ENCODE measurements at regions not wholly inside any gene's neighbourhood (a gene's known extent, or its start where the extent isn't known, plus 50 kb on each side); places are given as distances from the start of the nearest gene placed in this dataset.
"Not testable (repeated sequence)": the region's sequence is repeated elsewhere in the genome, so short reads cannot be mapped to it uniquely, and the experiment has no call there.

DNA sequence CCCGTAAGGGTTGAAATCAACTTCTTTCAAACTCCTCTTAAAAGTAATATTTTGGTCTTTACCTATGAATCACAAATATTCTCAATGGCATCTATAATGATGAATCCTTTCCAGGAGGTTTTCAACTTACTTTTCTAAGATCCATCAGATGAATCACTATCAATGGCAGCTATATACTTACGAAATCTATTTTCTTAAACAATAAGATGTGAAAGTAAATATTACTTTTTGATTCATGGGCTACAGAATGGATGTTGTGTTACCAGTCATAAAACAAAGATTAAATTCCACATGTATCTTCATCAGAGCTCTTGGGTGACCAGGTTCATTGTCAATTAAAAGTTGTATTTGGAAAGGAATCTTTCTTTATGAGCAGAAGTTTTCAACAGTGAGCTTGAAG, 1877.7 kb upstream of the ACO1 start:
- no peak for DNase-seq

DNA sequence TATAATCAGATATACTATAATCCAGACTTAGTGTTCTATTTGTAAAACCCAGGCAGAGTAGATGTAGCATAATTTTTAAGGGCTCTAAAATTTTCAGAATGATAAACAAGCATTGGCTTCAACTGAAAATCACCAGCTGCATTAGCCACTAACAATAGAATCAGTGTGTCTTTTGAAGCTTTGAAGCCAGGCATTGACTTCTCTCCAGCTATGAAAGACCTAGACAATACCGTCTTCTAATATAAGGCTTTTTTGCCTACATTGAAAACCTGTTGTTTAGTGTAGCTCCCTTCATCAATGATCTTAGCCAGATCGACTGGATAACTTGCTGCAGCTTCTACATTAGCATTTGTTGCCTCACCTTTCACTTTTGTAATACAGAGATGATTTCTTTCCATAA, 1877.3 kb upstream of the ACO1 start:
- DNase-seq: no peak

DNA sequence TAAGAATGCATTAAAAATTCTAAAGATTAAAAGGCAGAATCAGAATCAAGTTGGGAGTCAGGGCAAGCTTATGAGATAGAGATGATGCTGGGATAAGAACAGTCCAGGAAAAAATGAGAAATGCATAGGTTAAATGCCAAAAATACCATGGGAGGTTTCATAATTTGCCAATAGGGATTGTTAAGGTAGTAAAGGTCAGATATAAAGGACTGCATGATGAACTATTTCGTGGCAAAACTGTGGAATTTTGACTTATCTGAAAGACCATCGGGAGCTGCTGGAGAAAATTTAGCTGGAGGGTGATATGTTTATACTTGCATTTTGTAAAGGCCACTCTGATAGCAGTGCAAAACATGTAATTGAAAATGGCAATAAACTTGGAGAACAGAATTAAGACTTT, 1872.8 kb upstream of the ACO1 start:
- DNase-seq: no peak

DNA sequence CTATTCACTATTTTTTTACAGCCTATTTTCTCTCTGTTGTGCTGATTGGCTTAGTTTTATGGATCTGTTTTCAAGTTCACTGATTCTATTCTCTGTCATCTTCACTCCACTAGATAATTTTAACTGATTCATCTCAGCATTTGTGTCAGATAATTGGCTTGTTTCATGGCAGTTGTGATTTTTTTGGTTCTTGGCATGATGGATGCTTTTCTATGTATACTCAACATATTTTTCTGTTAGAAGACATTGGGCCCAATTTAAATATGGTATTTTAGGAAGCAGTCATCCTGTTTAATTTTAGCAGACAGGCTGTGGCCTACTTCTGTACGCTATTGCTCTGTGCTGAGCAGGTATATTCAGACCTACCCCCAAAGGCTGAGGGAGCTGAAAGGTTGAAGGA, 1865.3 kb upstream of the ACO1 start:
- DNase-seq: no peak

DNA sequence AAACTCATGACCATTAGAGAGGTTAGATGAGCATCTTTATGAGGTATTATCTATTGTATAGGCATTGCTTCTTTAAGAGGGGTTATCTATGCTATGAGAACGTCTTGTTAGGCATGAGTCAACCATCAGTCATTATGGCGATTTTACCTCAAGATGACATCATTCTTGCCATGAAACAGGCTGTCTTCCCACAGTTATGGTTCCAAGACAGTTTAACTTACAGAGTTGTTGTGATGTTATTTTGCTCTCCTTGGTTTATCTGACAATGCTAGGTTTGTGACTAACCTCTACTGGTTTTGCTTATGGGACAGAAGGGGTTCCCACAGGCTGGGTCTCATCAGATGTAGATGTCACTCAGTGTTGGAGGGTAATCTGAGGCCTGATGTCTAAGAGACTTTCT, 1864.7 kb upstream of the ACO1 start:
- no peak for DNase-seq

DNA sequence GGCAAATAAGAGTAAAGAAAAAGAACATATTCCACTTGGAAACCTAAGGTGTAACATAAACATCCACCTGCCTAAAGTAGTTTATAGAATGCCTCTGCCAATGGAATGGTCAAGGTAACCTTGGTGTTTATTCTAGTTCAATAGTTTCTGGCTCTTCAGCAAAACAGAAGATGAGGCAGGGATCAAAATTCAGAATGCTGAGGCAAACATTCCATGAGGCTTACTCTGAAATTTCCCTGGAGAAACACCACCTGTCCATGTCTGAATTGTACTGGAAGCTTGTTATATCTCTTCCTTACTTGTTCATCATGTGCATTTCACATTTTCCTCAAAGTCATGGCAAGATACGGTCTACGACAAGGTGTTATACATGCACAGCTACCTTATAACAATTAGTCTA, 1862.4 kb upstream of the ACO1 start:
- no peak for DNase-seq

DNA sequence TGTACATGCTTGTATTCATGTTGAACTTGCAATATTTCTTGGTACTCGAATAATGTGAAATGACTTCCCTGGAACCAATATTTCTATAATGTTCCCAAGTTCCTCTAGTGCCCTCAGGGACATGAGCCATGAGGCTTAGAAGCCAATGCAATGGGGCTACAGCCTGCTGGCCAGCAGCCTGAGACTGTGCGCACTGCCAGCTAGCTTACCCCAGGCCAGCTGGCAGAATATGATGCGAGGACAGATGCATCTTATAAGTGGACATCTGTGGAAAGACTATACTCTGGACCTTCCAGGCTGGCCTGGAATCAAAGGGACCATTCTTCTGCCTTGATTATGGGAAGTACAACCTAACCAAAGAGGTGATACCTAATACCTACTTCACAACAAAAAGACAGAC, 1862.0 kb upstream of the ACO1 start:
- DNase-seq: no peak

DNA sequence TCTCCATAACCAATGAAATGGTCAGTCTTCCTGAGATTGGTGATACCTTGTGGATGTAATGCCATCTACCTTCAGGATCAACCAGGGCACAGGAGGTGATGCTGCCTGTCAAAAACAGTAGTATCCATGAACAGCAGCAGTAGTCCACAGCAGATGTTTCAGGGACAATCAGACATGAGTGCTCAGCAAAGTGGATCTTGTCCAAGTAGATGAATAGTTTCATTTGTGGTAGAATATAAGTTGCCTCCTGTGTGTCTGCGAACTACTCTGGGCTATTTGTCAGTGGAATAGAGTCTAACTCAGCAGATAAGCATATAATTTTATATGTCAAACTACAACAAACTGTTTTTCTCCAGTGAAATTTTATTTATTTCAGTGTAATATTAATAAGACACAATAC, 1860.1 kb upstream of the ACO1 start:
- no peak for DNase-seq

DNA sequence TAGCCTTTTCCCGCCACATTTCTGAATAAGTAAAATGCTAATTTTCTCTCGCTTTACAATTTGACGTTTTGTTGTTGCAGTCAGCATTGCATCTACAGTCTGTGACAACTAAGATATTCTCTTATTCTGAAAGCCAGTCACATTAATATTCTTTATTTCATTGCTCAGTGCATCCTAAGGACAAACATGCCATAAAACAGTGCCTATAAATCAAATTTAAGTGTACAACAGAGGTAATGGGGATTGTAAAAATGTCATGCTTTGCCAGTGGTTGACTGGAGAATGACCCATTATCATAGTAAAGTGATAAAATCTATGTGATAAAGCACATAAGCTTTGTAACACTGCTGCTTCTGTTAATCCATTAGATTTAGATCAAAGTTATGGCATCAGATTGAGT, 1850.0 kb upstream of the ACO1 start:
- DNase-seq: no peak

DNA sequence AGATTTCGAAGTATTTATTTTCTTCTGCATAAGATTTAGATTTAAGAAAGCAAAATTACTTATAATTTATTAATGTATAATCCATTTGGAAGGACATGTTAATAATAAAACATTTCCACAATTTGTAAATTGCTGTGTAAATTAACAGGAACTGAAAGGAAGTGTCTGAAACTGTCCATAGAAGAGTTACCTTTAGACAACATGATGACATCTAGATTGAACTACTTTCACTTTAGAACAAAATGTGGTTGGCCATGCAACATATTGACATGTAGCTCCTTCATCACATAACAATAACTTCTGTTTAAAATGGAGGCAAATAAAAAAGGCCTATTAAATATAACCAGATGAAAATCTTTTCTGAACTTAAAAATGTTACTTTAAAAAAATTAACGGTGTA, 1849.5 kb upstream of the ACO1 start:
- no peak for DNase-seq

DNA sequence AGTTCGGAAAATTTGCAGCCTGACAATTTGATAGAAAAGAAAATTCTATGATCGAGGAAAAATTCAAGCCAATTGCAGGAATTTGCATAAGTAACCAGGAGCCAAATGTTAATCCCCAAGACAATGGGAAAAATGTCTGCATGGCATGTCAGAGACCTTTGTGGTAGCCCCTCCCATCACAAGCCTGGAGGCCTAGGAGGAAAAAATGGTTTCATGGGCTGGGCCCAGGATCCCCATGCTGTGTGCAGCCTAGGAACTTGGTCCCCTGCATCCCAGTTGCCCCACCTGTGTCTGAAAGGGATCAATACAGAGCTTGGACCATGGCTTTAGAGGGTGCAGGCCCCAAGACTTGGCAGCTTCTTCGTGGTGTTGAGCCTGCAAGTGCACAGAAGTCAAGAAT, 1847.9 kb upstream of the ACO1 start:
- DNase-seq: no peak

DNA sequence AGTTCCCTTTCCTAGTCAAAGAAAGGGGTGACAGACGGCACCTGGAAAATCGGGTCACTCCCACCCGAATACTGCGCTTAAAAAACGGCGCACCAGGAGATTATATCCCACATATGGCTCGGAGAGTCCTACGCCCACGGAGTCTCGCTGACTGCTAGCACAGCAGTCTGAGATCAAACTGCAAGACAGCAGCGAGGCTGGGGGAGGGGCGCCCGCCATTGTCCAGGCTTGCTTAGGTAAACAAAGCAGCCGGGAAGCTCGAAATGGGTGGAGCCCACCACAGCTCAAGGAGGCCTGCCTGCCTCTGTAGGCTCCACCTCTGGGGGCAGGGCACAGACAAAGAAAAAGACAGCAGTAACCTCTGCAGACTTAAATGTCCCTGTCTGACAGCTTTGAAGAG, 1844.7 kb upstream of the ACO1 start:
- not testable (repeated sequence) for DNase-seq

DNA sequence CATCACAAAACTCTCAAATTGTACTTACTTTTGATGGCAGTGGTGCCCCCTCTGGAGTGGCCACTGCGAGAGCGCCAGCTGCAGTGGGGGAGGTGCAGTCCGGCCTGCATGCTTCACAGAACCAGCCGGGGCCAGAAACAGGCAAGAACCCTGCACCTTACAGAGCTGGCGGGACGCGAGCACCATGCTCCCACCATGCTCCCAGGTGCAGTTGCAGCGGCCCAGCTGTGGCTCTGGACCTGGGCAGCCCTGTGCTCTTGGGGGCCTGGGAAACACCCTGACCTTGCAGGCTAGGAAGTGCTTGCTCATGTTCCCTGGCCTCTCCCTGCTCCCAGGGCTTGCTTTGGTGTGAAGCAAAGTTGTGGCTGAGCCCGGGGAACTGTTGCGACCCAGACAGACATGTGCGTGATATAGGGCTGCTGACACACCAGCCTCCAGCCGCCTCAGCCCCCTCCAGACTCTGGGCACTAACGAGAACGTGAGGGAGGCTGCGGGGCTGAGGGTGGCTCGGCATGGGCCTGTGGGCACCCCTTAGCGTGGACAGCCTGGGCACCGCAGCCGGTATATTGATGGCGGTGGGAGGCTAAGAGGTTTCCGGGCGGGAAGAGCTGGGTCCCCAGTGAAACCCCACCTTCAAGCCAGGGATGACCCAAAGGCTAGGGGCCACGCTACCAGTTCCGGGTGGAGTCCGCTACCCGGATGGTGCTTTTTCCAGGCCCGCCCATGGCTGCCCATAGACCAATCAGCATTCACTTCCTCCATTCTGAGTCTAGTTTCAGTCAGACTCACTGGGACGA, 1809.9 kb upstream of the ACO1 start:
- no peak for DNase-seq

DNA sequence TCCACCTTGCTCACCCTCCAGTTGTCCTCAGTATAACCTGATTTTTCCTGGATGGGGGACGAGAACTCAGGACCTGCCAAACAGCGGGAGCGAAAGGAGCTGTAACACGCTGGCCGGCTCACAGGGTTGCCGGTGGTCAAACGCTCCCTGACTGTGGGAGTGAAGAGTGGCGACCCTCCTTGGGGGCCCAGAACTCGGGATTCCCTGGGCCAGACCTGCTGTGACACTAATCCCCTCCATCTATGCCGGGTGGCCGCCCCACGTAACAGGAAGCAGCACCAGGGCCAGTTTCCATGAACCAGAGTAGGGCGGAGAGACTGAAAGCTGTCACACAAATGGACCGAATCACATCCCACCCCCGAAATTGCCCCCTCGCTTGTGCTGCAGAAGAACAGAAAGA, 1809.2 kb upstream of the ACO1 start:
- DNase-seq: no peak

DNA sequence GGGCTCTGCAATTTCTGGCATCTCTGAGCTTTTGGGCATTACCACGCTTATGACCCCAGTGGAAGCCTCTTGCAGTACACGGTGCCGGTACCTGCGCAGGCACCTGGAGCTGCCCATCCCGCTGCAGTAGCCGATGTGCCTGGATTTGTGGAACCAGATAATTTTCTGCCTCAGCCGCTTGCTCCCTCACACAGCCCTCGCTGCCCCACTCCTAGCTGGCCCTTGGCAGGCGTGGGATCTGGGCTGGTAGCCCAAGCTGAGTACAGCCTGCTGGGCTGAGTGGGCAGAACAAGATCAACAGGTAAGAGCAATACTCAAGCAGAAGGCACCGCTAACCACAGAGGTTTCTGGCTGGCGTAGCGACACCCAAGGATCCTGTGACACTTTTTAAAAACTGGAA, 1808.8 kb upstream of the ACO1 start:
- no peak for DNase-seq

DNA sequence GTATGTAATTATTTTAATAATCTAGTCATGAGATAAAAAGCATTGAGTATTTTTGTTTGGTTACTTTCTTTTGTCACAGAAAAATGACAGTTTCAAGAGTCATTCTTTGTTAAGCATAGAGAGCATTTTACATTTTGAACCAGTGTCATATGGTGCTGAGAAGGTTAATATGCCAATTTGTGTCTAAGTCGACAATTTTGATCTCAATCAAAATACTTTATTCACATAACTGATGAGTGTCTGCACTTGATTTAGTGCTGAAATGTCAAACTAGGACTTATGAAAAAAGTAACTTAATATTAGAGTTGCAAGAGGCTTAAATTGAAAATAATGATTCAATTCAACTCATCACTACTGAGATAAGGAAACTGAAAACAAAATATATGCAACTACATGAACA, 1804.6 kb upstream of the ACO1 start:
- DNase-seq: no peak

DNA sequence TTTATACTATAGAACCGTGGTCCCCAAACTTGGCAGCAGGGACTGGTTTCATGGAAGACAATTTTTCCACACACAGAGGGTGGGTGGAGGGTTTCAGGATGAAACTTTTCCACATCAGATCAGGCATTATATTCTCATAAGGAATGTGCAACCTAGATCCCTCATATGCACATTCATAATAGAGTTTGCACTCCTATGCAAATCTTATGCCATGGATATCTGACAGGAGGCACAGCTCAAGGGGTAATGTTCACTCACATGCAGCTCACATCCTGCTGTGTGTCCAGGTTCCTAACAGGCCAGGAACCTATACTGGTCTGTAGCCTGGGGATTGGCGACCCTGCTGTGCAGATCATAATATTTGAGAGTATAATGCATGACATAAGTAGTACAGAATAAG, 1802.2 kb upstream of the ACO1 start:
- DNase-seq: no peak

DNA sequence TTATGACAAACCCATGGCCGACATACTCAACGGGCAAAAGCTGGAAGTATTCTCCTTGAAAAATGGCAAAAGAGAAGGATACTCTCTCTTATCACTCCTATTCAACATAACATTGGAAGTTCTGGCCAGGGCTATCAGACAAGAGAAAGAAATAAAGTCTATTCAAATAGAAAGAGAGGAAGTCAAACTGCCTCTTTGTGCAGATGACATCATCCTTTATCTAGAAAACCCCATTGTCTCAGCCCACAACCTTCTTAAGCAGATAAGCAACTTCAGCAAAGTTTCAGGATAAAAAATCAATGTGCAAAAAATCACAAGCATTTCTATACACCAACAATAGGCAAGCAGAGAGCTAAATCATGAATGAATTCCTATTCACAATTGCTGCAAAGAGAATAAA, 1799.9 kb upstream of the ACO1 start:
- DNase-seq: no peak

DNA sequence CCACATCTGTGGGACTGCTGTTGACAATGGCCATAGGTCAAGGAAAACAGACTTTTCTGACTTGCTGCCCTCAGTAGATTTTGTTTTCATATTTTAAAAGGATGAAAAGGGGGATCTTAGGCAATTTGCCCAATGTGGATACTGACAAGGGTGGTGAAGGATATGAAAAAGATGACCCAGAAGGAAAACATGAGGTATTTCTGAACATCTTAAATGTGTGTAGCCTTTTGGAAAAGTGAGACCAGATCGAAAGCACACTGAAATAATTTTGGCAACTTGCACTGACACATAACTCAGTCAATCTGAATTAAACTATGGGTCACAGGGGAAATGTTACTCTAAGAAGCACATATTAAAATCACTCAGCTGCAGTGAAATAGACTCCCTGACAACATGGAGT, 1793.0 kb upstream of the ACO1 start:
- DNase-seq: no peak

DNA sequence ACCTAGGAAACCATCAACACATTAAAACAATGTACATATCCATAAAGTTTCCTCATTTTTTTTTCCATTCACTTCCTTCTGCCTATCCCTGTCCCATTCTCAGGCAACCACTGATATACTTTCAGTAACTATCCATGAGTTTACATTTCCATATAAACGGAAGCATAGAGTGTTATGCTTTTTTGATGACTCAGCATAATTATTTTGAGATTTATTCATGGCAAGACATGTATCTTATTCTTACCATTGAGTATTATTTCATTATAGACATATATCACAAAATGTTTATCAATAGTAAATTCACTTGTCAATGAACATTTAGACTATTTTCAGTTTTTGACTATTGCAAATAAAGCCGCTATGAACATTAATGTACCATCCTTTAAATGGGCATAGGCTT, 1786.8 kb upstream of the ACO1 start:
- no peak for DNase-seq

DNA sequence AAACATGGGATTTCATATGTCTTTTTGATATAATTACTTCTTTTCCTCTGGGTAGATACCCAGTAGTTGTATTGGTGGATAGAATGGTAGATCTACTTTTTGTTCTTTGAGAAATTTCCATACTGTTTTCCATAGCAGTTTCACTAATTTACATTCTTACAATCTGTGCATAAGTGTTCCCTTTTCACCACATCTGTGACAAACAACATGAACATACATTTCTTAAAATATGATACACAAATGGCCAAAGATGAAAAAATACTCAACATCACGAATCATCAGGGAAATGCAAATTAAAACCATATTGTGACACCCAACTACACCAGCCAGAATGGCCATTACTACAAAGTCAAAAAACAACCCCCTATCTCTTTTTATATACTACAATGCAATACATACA, 1778.5 kb upstream of the ACO1 start:
- no peak for DNase-seq

DNA sequence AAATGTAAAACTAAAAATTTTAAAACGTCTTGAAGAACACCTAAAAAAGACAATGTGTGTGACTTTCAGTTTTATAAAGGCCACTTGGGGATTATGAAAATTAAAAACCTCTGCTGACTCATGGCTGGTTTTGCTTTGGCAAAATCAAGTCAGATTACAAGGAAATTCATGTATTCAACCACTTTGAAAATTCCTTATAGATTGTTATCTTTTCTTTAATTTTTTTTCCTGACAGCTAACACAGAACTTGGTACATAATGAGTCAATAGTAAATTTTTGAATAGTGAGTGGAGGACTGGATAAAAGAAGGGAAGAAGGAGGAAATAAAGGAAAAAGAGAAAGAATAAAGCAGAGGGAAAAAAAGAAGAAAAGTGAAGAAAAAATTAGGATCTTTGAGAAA, 1774.7 kb upstream of the ACO1 start:
- no peak for DNase-seq

DNA sequence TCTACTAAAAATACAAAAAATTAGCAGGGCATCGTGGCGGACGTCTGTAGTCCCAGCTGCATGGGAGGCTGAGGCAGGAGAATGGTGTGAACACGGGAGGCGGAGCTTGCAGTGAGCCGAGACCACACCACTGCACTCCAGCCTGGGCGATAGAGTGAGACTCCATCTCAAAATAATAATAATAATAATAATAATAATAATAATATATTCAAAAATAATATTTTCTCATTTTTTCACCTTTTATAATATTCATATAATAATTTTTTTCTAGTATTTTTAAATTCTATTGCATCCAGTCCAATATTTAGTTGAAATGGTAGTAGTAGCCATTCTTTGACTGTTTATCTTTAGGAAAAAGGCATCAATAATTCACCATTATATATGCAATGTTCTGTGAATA, 1767.7 kb upstream of the ACO1 start:
- DNase-seq: not testable (repeated sequence)

DNA sequence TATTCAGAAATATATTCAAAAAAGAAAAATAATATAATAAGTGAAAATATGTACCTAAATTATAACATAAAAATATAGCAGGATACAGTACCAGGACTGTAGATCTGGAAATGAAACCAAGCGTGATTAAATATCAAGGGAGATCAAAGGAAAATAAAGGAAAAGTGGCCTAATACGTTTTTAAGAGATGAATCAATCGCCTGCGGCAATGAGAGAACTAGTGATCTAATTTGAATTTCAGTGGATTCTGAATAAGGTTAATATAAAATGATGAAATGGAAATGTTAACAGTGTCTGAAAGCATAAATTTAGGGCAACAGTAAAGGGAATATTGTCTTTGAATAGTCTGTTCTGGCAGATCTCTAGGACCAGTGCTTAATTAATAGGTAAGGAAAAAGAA, 1761.9 kb upstream of the ACO1 start:
- no peak for DNase-seq

DNA sequence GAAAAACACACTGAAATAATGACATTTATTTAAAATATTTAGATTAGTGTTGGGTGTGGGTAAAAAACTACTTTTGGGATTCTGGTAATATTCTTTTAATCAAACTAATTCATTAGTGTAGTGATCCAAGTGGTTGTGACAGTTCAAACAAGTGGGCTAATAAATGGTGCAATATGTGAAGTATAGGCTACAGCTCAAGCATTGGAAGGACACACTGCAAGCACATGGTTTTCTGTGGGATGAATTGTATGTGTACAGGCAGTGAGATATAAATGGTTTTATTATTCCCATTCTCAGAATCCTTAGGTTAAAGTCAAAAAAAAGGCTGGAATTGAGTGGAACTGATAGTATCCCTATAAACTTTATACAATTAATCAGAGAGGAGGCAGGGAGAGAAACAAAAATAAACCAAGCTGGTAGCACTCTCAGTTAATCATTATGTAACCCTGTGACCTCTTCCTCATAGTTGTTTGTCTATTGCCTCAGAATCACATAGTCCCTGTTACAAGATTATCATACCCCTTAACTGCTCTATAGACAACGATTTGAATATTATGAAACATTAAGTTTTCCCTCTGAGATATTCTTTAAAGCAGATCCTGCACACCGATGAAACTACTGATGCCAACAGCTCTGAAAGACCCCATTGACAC, 1755.4 kb upstream of the ACO1 start:
- no peak for DNase-seq

Measured in CD4-positive, alpha-beta T cell treated with Interferon alpha-2 for 1 hour (primary cell).